ENCODE measurements at regions not wholly inside any gene's neighbourhood (a gene's known extent, or its start where the extent isn't known, plus 50 kb on each side); places are given as distances from the start of the nearest gene placed in this dataset.

DNA sequence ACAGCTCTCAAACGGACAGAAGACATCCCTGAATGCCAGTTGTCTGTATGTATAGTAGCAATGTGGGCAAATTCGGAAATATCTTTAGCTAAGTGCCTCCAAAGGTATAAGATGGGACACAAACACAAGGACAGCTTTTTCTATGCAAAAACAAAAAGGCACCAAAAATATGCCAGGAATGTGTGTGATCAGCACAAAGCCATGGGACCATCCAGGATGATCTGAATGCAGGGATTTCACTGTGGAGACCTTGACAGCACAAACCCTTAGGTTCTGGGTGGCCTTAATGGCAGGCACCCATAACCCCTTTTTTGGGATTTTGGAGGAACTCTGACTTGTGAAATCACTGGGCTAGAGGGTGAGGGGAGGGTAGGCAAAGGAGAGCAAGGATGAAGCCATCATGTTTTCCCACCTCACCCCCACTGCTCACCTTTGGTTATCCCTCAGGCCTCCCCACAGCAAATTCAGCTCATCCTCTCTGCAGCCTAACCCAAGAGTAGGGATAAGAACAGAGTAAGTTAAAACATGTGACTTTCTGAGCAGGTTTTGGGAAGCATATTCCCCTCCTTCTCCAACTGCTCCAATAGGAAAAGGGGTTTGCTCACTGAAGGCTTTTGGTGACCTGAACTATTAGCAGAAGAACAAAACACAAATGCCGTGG lies 154.6 kb downstream of the SNX19 start:
- TF ChIP-seq HDGF (IDR thresholded peaks at IDR 0.05; ENCODE audit: borderline replicate concordance): no peak
- no peak for TF ChIP-seq FOXK2 (IDR thresholded peaks at IDR 0.05)
- TF ChIP-seq TARDBP (IDR thresholded peaks at IDR 0.05): no peak
- no peak for TF ChIP-seq FOXM1 (IDR thresholded peaks at IDR 0.05; ENCODE audit: borderline replicate concordance)
- TF ChIP-seq NFRKB (IDR thresholded peaks at IDR 0.05): no peak
- no peak for TF ChIP-seq ZNF384 (IDR thresholded peaks at IDR 0.05)
- no peak for TF ChIP-seq CTBP1 (IDR thresholded peaks at IDR 0.05; ENCODE audit: borderline replicate concordance)
- no peak for TF ChIP-seq ELF4 (IDR thresholded peaks at IDR 0.05)
- no peak for TF ChIP-seq FOXA1 (IDR thresholded peaks at IDR 0.05)
- no peak for TF ChIP-seq LEF1 (IDR thresholded peaks at IDR 0.05; ENCODE audit: borderline replicate concordance)
- TF ChIP-seq, protein P1, sequence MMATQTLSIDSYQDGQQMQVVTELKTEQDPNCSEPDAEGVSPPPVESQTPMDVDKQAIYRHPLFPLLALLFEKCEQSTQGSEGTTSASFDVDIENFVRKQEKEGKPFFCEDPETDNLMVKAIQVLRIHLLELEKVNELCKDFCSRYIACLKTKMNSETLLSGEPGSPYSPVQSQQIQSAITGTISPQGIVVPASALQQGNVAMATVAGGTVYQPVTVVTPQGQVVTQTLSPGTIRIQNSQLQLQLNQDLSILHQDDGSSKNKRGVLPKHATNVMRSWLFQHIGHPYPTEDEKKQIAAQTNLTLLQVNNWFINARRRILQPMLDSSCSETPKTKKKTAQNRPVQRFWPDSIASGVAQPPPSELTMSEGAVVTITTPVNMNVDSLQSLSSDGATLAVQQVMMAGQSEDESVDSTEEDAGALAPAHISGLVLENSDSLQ (IDR thresholded peaks at IDR 0.05): no peak
- ChIA-PET POLR2A (no interaction called here), CTCF (interaction anchor here (0.6 kb wide), 1 partner anchor 37 kb away, joined by 4 read pairs; no protein-coding TSS in a partner anchor)
- DNase-seq (ENCODE audit: extremely low spot score): no peak

DNA sequence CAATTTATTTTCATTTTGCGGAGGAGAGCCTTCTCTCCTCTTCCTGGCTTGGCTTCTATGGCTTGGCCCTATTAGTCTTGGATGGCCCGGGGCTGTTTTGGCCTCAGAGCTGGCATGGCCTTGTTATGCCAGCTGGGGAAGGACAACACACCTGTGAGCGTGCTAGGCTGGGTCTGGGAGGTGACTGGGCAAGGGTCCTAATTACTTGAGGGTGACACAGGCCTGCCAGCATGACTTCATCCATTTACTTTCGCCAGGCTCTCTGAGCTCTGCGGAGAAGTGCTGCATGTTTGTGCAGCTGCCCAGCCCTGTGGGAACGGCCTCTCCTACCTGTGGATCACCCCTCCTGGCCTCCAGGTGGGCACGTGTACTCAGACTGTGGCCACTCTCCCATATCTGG lies 153.6 kb downstream of the SNX19 start:
- TF ChIP-seq L3MBTL2 (conservative IDR thresholded peaks at IDR 0.05) (no peak), CTBP1 (IDR thresholded peaks at IDR 0.05; ENCODE audit: borderline replicate concordance) (no peak), LEF1 (IDR thresholded peaks at IDR 0.05; ENCODE audit: borderline replicate concordance) (no peak), HDGF (IDR thresholded peaks at IDR 0.05; ENCODE audit: borderline replicate concordance) (no peak), FOXM1 (IDR thresholded peaks at IDR 0.05; ENCODE audit: borderline replicate concordance) (no peak), BHLHE40 (IDR thresholded peaks at IDR 0.05; ENCODE audit: borderline replicate concordance) (no peak), SUZ12 (IDR thresholded peaks at IDR 0.05) (no peak)
- no peak for DNase-seq (ENCODE audit: extremely low spot score)
- POLR2A ChIA-PET: no interaction called here
- CTCF ChIA-PET: no interaction called here

DNA sequence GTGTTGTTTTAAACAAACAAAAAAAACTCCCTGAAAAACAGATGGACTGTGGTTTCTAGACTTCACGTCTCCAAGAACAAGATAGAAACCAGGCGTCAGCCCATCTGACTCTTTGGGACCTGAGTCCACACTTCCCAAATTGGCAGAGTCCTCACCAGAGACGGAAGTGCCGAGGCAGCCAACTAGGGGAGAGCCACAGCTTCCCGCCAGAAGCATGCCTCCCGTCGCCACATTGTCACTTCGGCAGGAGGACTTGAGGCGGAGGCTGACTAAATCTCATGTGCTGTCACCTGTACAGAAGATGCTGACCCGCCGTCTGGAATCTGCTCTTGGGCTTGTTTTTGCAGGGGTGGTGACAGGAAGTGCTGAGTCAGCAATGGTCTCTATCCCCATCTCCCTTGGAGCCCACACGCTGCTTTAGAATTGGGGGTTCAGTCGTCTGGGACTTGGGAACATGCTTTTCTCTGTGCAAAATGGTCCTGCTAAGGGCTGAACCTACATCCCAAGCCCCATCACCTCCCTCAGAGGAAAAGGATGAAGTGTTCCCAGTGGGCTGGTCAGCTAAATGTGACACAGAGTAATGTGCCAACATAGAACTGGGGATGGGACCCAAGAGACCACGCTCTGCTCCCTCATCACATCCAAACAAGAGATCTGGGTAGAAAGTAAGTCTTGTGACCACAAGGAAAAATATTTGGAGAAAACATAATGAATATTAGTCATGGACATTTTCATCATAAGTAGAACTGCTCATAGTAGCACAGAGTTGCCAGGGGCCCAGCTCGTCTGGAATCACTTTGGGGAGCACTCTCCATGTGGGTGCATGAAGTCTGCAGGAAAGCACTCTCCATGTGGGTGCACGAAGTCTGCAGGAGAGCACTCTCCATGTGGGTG lies 152.9 kb downstream of the SNX19 start:
- TF ChIP-seq, protein P1 (IDR thresholded peaks at IDR 0.05): no peak
- TF ChIP-seq SUZ12 (IDR thresholded peaks at IDR 0.05): no peak
- TF ChIP-seq ZNF384 (IDR thresholded peaks at IDR 0.05): no peak
- no peak for TF ChIP-seq ARNT (IDR thresholded peaks at IDR 0.05)
- no peak for TF ChIP-seq L3MBTL2 (conservative IDR thresholded peaks at IDR 0.05)
- DNase-seq (ENCODE audit: extremely low spot score): no peak
- POLR2A ChIA-PET: no interaction called here
- CTCF ChIA-PET: no interaction called here

DNA sequence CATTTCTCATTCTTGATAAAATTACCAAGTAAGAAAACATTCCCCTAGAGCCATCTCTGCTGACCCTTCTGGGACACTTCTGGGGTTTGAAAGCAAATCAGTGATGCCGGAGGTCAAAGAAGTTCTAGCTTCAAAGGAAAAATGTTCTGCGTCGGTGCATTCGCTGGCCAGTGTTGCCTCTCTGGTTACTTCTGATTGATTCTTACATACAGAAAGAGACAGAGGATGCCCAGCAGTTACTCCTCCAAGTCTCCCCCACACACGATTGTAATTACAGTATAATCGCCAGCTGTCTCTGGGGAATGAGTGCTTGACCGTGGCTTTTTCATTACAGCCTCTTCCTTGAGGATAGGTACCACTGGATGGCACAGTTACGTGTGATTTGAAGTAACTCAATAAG lies 150.9 kb downstream of the SNX19 start:
- no peak for TF ChIP-seq FOXA1 (IDR thresholded peaks at IDR 0.05)
- TF ChIP-seq BHLHE40 (IDR thresholded peaks at IDR 0.05; ENCODE audit: borderline replicate concordance): no peak
- no peak for TF ChIP-seq SUZ12 (IDR thresholded peaks at IDR 0.05)
- TF ChIP-seq ARNT (IDR thresholded peaks at IDR 0.05): no peak
- no peak for TF ChIP-seq CTBP1 (IDR thresholded peaks at IDR 0.05; ENCODE audit: borderline replicate concordance)
- no peak for TF ChIP-seq LEF1 (IDR thresholded peaks at IDR 0.05; ENCODE audit: borderline replicate concordance)
- no peak for TF ChIP-seq ELF4 (IDR thresholded peaks at IDR 0.05)
- no peak for TF ChIP-seq L3MBTL2 (conservative IDR thresholded peaks at IDR 0.05)
- TF ChIP-seq ZNF384 (IDR thresholded peaks at IDR 0.05): no peak
- TF ChIP-seq NFRKB (IDR thresholded peaks at IDR 0.05): no peak
- TF ChIP-seq FOXM1 (IDR thresholded peaks at IDR 0.05; ENCODE audit: borderline replicate concordance): no peak
- no peak for TF ChIP-seq FOXK2 (IDR thresholded peaks at IDR 0.05)
- no peak for TF ChIP-seq SP1 (IDR thresholded peaks at IDR 0.05)
- no peak for TF ChIP-seq TARDBP (IDR thresholded peaks at IDR 0.05)
- TF ChIP-seq, protein P1 (IDR thresholded peaks at IDR 0.05): no peak
- no peak for TF ChIP-seq HDGF (IDR thresholded peaks at IDR 0.05; ENCODE audit: borderline replicate concordance)
- DNase-seq (ENCODE audit: extremely low spot score): no peak
- CTCF ChIA-PET: no interaction called here
- POLR2A ChIA-PET: no interaction called here

DNA sequence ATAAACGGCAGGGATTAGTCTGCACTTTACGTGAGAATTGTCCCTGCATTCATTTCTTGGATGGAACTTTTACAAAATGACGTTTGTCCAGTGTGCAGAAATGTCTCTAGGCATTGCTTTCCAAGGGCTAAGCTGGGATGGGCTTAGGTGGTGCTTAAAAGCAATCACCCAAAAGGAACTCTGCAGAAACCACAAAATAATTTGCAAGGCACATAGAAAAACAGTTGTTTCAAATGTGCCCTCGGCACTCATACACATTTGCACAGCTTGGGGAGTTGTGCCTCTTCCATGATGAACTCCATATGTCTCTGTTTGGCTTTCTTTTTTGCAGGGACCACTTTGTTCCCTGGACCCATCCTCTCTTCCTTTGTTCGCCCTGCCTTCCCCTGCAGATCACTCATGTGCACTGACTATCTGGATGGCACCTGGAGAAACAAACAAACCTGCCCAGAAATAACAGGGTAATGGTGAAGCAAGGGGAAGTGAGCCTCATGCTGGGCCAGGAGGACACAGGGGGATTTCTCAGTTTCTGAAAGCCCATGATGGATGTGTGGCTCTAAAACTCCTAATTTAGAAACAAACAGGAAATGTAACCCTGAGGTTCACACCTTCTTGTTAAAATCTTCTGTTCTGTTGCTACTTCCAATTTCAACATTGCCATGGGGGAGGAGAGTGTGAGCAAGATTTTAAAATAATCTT lies 150.2 kb downstream of the SNX19 start:
- ChIA-PET CTCF (no interaction called here), POLR2A (no interaction called here)
- DNase-seq (ENCODE audit: extremely low spot score): no peak
- TF ChIP-seq ARNT (IDR thresholded peaks at IDR 0.05): no peak
- TF ChIP-seq FOXM1 (IDR thresholded peaks at IDR 0.05; ENCODE audit: borderline replicate concordance): no peak
- no peak for TF ChIP-seq HDGF (IDR thresholded peaks at IDR 0.05; ENCODE audit: borderline replicate concordance)
- no peak for TF ChIP-seq BHLHE40 (IDR thresholded peaks at IDR 0.05; ENCODE audit: borderline replicate concordance)
- no peak for TF ChIP-seq FOXK2 (IDR thresholded peaks at IDR 0.05)
- no peak for TF ChIP-seq FOXA1 (IDR thresholded peaks at IDR 0.05)
- TF ChIP-seq CTBP1 (IDR thresholded peaks at IDR 0.05; ENCODE audit: borderline replicate concordance): no peak
- TF ChIP-seq ZNF384 (IDR thresholded peaks at IDR 0.05): no peak
- no peak for TF ChIP-seq LEF1 (IDR thresholded peaks at IDR 0.05; ENCODE audit: borderline replicate concordance)
- TF ChIP-seq, protein P1 (IDR thresholded peaks at IDR 0.05): no peak
- TF ChIP-seq NFRKB (IDR thresholded peaks at IDR 0.05): no peak

Data from HEK293T (cell line).